Left cardiac atrium (tissue), 4 donors: ENCODE measurements at regions not wholly inside any gene's neighbourhood (a gene's known extent, or its start where the extent isn't known, plus 50 kb on each side); places are given as distances from the start of the nearest gene placed in this dataset.

Experiments
- ATAC-seq, 2 donors: fragments of 200-7000 bp; cut with Tn5 transposase; one replicate each; pipeline ENCODE4 v1.9.1; 2020; ENCODE audit warnings: mild to moderate bottlenecking in 2 of 2, moderate library complexity in 2 of 2
- DNase-seq: peaks from one replicate; pipeline ENCODE4 v3.0.0-alpha.2; 2020
- intact Hi-C, 2 donors: fragments of 100-400 bp; cut with DNase I; formaldehyde crosslinking; loops; one replicate each; pipeline versions ENCODE4 v1.14.1 to v1.15.1; 2022 to 2023
- donor health status: DM: no; HTN: yes; CAD: no.
- donor health status: DM: no; HTN: yes; CAD: no; lungs with severe emphysema.
- donor health status: DM: yes; HTN: yes; CAD: no.
- donor health status: Dilated cardiomyopathy.

DNA sequence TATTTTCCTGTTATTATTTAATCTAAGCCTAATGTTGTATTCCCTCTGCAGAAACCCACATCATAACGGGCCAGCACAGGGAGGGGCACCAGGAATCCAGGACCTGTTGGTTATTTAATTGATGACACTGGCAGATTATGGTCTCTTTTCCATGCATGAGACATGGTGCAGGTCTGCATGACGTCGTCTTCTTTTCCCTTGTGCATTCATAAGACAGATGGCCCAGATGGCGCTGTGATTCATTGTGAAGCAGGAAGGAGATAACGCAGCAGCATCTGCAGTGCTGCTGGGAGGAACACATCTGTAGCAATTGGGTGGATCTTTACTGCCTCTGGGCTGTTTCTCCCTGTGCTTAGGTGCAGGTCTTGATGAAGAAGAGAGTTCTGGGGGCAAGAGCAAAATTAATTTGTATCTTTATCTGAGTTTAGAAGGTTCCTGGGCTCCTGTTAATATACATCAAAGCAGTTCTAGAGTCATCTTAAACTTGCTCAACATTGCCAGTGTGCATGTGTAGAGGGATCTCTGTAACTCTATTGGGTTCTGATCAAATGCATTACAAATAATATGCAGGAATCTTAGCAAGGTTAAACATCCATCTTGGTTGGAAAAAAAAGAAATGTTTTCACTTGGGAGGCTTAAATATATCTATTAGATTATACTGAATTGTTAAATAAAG is 176.1 kb downstream of the PCSK1 start:
- DNase-seq, result peak; percentile 23
- ATAC-seq, result peak in 1 of 2 donors; percentile 26
- intact Hi-C loops, result no loop called here

GRCh38 chr5:96254980-96255691 is 177.9 kb downstream of the PCSK1 start:
- ATAC-seq (peak in 1 of 2 donors; percentile 68), DNase-seq (no peak)
- intact Hi-C loops, result no loop called here

DNA sequence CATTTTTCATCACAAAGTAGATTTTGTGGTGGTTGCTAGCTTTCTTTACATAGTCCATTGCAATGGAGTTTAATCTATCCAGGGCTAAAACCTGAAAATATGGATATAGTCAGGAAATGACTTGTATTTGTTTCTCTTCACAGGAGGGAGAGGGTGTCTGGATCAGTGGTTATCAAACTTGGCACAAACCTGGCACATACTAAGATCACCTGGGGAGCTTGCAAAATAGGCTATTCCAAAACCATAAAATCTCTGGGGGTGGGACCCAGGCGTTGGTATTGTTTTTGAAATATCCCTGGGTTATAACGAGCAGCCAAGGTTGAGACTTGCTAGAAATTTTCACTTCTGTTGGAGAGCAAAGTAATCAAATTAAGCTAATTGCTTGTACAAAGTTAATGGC is 179.9 kb downstream of the PCSK1 start:
- DNase-seq, result no peak
- intact Hi-C loops, result no loop called here

DNA sequence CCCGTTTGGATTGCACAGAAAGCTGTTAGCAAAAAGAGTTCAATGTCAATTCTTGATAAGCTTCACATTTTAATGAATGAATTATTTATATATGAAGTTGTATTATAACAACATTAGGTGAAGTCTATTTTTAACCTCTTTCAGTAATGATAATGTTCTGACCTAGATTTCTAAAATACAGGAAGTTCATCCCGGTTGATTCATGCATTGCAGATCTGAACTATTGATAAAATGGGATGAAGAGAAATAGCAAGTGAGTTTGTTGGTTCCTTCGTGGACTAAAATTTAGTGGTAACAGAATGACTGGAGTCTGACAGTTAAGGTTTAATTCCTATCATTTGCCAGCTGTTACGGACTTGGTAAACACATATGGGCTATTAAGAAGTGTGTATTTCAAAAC is 180.5 kb downstream of the PCSK1 start:
- intact Hi-C loops, result no loop called here
- DNase-seq, result no peak
- ATAC-seq, result no peak

More for the DNA sequence above, 179.9 kb downstream of the PCSK1 start:
- no peak for ATAC-seq

- intact Hi-C loops, result no loop called here
- DNase-seq (no peak), ATAC-seq (no peak)
These were observed 182.3 kb downstream of the PCSK1 start for GRCh38 chr5:96250782-96251181.

DNA sequence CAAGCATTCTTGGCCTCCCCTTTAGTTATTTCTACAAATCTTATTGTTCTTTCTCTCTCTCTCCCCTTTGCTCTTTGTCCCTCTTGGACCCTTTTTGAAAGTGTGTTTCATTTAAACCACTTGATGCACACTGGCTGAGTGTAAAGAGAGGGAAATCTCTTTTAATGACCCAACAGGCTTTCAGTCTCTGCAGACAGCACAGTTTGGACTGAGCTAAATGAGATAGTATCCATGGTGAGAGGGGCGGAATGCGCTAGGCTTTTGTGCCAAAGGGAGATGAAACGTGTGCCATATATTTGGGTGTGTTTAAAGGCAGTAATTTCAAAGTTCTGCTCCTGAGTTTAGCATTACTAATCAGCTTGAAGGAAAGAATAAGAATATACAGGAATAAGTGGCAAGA is 184.9 kb downstream of the PCSK1 start:
- intact Hi-C loops, result loop anchor here in 1 of 2 donors (5.0 kb wide), 1 partner anchor 44 kb away; no protein-coding TSS in a partner anchor
- ATAC-seq (peak; percentile 29 to 77), DNase-seq (no peak)

DNA sequence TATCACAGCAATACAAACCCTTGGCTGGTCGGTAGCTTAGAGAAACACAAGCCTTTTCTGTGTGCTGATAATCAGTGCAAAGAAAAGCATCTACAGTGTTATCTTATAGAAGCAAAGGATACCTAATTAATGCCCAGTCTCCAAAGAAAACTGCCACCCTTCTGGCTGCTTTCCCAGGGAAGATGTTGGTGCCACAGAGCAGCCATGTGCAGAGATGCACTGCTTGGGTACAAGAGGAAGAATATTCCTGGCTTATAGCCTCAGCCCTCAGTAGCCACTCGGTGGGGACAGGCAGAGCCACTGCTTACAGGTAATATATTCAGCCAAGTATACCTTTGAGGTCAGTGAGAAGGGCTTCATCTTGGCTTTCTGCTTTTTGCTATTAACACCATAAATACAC is 185.3 kb downstream of the PCSK1 start:
- ATAC-seq (peak in 1 of 2 donors; percentile 20), DNase-seq (no peak)
- intact Hi-C loops, result loop anchor here in 1 of 2 donors (5.0 kb wide), 1 partner anchor 45 kb away; no protein-coding TSS in a partner anchor

DNA sequence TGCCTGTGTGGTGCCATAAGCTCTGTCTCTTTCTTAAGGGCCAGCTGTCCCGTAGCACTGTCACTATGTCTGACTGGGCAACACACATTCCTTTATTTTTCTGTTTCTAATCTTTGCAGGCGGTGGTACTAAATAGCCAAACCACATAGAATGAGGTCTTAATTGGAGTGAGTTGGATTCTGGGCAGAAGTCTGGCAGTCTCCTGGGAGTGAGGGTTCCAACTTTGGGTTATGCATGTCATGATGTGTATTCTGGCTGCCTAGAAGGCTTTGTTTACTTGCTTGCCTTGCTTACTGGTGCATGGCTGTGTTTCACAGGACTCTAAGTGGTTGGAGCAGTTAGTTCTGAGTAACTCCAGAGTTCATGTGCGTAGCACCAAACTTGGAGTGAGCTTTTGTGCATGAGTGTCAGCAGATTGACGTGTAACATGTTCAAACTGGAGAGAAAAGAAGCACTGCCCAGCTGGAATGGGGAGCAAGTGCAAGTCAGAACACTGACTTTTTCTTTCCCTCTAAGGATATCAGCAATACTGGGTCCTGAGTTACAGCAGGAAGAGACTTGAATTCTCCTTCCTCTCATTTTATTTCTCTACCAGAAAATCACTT is 185.8 kb downstream of the PCSK1 start:
- intact Hi-C loops, result loop anchor here in 1 of 2 donors (5.0 kb wide), 1 partner anchor 45 kb away; no protein-coding TSS in a partner anchor
- ATAC-seq (peak; percentile 91 to 92), DNase-seq (peak; percentile 21)

- DNase-seq (no peak), ATAC-seq (no peak)
- intact Hi-C loops, result loop anchor here in 1 of 2 donors (5.0 kb wide), 1 partner anchor 47 kb away; no protein-coding TSS in a partner anchor
These were observed 187.6 kb downstream of the PCSK1 start for GRCh38 chr5:96245140-96246091.

- ATAC-seq (no peak), DNase-seq (no peak)
- intact Hi-C loops, result loop anchor here in 1 of 2 donors (5.0 kb wide), 1 partner anchor 48 kb away; no protein-coding TSS in a partner anchor
These were observed 188.4 kb downstream of the PCSK1 start for GRCh38 chr5:96244696-96245095.

- ATAC-seq (no peak), DNase-seq (no peak)
- intact Hi-C loops, result no loop called here
These were observed 189.2 kb downstream of the PCSK1 start for GRCh38 chr5:96243862-96244261.

GRCh38 chr5:96243203-96243602 is 189.8 kb downstream of the PCSK1 start:
- no peak for DNase-seq
- intact Hi-C loops, result no loop called here

DNA sequence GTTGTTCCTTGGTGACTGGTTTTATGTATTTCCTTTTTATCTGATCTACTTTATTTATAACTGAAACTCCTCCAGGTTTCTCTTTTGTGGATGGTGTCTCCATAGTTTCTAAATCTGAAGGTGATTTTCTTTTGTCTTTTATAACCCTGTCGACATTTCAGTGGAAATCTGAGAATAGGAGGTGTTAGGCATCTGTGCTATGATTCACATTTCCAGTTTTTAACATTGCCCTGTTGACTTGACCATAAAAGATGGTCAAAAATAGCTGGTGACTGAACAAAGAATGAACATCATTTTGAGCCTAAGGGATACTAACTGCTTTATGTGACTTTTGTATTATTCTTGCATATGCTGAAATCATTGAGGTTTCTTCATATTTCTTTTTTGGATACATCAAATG is 190.5 kb downstream of the PCSK1 start:
- DNase-seq (no peak), ATAC-seq (no peak)
- intact Hi-C loops, result no loop called here

More at GRCh38 chr5:96243203-96243602, 189.8 kb downstream of the PCSK1 start:
- ATAC-seq, result no peak

- intact Hi-C loops, result no loop called here
- ATAC-seq (no peak), DNase-seq (no peak)
These were observed 196.2 kb downstream of the PCSK1 start for GRCh38 chr5:96236831-96237230.

DNA sequence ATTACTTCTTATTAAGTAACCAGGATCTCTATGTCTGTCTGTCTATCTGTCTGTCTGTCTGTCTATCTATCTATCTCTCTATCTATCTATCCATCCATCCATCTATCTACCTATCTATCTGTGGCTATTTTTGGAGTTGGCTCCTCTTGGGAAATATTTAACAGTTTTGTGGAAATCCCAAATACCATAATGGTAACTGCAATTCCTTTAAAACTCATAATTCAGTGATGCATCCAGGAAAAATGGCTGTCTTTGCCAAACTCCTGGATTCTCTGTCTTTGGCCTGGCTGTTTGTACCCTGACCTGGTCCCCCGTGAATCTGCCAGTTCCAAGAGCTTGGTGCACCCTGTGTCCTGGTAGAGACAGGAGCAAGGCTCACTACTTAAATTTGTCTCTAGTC is 197.0 kb downstream of the PCSK1 start:
- DNase-seq (no peak), ATAC-seq (peak in 1 of 2 donors; percentile 19)
- intact Hi-C loops, result no loop called here

DNA sequence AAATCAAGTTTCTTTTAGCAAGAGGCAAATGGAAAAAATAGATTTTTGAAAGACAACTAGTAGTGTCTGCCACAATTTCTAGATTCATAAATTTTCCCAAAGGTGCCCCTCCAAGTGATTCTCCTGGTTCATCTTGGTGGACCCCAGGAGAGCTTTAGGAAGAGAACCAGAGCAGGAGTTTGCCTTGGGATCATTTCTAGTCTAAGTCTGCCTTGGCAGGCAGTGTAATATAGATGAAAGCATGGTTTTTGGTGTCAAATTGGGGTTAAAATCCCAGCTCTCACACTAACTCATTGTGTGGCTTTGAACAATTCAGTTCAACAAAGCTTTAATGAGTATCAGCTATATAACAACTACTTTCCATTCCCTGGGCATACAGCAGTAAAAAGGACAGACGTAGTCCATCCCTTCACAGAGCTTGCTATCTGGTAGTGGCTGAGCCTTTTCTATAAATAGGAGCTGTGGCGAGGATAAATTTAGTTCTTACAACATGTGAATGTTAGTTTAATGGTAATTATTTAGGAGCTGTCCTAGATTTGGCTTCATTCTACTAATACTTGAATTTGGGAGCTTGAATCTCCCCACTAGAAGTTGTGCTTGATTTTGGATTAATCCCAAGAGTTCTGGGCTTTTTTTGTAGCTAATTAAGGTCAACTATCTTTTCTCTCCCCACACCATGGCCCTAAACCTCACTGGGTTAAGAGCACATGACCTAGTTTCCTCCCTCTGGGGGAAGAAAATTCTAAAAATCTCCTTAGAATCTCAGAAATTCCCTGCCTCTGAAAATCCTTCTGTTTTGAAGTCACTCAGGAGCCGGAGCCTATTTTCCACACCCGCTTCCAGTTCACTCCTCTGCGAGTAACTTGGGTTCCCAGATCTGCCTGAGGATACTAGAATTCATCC is 197.8 kb downstream of the PCSK1 start:
- ATAC-seq, result peak; percentile 91 to 94
- DNase-seq, result no peak
- intact Hi-C loops, result no loop called here

DNA sequence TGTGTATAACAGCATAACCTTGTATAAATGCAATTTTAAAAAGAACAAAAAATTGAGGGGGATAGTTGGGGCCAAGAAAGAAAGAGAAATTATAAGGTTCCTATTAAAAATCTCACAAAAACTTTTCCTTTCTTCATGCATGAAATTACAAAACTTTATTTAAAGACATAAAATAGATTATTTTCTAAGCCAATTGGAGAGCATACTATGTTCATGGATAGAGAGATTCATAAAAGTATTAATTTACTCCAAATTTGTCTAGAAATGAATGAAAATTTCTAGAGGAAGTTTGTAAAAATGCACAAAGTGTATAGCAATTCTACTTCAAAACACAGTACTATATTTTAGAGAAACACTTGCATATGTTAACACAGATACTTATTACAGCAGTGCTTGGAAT is 200.4 kb downstream of the PCSK1 start:
- DNase-seq, result no peak
- intact Hi-C loops, result no loop called here
- no peak for ATAC-seq

GRCh38 chr5:96229188-96229587 is 203.9 kb downstream of the PCSK1 start:
- intact Hi-C loops, result no loop called here
- ATAC-seq, result no peak
- DNase-seq, result no peak
